ENCODE measurements at regions not wholly inside any gene's neighbourhood (a gene's known extent, or its start where the extent isn't known, plus 50 kb on each side); places are given as distances from the start of the nearest gene placed in this dataset.
A peak's percentile ranks its signal among the peaks of the same experiment; 100 is the strongest.

DNA sequence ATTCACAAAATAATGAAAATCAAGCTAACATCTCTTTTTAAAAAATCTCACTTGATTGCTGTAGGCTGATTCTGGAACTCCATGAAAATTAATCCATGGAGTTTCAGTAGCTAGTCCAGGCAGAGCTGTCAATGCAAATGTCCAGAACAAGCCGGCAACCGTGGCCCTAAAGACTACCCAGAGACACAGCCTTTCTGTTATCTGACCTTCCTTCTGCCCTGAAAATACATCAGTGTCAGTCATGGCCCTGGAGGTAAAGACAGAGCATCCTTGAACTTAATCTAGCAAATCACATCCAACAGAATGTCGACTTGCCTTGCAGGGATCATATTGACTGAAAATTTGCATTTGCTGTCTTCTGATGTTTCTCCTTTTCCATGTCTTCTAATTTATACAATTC, 887.4 kb upstream of the B3GALT2 start:
- TF ChIP-seq CTCF (IDR thresholded peaks at IDR 0.05; ENCODE audit: insufficient read depth, low read depth, low read length): no peak
- no peak overlapping the region for H3K4me3 ChIP-seq (ENCODE audit: low read depth, low read length)
- DNase-seq (ENCODE audit: low read depth): no peak

GRCh38 chr1:194071205-194071604, 884.8 kb upstream of the B3GALT2 start:
- DNase-seq (ENCODE audit: low read depth): no peak
- no peak overlapping the region for H3K4me3 ChIP-seq (ENCODE audit: low read depth, low read length)
- no peak for TF ChIP-seq CTCF (IDR thresholded peaks at IDR 0.05; ENCODE audit: insufficient read depth, low read depth, low read length)

DNA sequence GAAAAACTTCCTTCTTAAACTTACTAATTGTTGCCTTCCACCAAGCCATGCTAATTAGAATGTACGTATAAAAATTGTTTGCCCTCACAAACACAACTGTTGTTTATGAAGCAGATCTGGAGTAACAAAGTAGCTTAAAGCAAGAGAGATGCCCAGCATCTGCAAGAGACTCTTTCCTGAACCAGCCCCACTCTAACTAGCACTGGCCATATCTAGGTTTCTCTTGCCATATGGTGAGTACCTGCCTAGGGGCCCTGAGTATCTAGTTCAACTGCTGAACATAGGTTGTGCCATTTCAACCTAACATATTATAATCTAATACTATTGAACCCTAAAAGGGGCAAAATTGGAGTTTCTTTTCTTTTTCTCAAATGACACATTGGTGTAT, 883.4 kb upstream of the B3GALT2 start:
- no peak for DNase-seq (ENCODE audit: low read depth)
- no peak overlapping the region for H3K4me3 ChIP-seq (ENCODE audit: low read depth, low read length)
- TF ChIP-seq CTCF (IDR thresholded peaks at IDR 0.05; ENCODE audit: insufficient read depth, low read depth, low read length): no peak

- no peak for TF ChIP-seq CTCF (IDR thresholded peaks at IDR 0.05; ENCODE audit: insufficient read depth, low read depth, low read length)
- DNase-seq (ENCODE audit: low read depth): peak; percentile 38
- H3K4me3 ChIP-seq (ENCODE audit: low read depth, low read length): no peak overlapping the region
These were observed 882.9 kb upstream of the B3GALT2 start for GRCh38 chr1:194069168-194069830.

DNA sequence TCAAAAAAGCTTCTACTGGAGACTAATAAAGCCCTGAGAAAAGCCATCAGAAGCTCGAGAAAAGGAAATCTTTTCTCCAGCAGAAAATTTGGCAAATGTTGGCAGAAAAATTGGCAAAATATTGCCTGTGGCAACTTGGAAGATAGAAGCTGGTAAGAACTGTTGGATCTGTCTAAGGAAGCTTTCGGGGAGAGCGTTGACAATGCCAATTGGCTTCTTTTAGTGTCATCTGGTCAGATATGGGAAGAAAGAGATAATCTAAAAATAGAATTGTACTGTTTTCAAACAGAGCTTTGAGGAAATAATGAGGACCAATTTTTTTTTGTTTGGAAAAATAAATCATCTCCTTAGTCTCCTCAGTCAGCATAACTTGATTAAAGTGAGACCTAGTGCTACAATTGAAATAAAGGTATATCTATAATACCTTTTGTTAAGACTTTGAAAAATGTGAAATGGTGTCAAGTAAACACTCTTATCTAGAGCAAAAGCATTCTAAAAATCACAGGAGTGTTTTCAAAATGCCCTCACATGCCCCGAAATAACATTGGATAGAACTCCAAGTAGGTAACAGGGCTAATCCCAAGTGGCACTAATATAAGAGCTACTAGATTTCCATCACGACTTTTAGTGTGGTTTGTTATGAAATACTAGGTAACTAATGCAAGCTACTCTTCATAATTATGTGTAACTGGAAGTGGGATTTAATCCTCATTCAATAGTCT, 882.2 kb upstream of the B3GALT2 start:
- H3K4me3 ChIP-seq (ENCODE audit: low read depth, low read length): no peak overlapping the region
- no peak for TF ChIP-seq CTCF (IDR thresholded peaks at IDR 0.05; ENCODE audit: insufficient read depth, low read depth, low read length)
- DNase-seq (ENCODE audit: low read depth): no peak

GRCh38 chr1:194067772-194068171, 881.4 kb upstream of the B3GALT2 start:
- H3K4me3 ChIP-seq (ENCODE audit: low read depth, low read length): no peak overlapping the region
- TF ChIP-seq CTCF (IDR thresholded peaks at IDR 0.05; ENCODE audit: insufficient read depth, low read depth, low read length): no peak
- peak; percentile 3 for DNase-seq (ENCODE audit: low read depth)

All from fibroblast of villous mesenchyme (primary cell).